Mesendoderm (in vitro differentiated cells): ENCODE measurements at regions not wholly inside any gene's neighbourhood (a gene's known extent, or its start where the extent isn't known, plus 50 kb on each side); places are given as distances from the start of the nearest gene placed in this dataset.

Experiments
- DNase-seq: peaks from one replicate; pipeline ENCODE4 v3.0.0; 2013
- H2AK5ac ChIP-seq: 2 replicates; pipeline ENCODE4 v1.6.1; 2013; ENCODE audit warnings: low read length, inconsistent platforms
- H2BK120ac ChIP-seq: 2 replicates; pipeline ENCODE4 v1.6.1; 2013; ENCODE audit warnings: low read depth, mild to moderate bottlenecking, low read length, moderate library complexity, mixed read lengths
- H2BK15ac ChIP-seq: replicated peaks from 2 replicates; pipeline ENCODE4 v1.6.1; 2013; ENCODE audit warnings: low read depth, mild to moderate bottlenecking, moderate library complexity
- H2BK5ac ChIP-seq: 2 replicates; pipeline ENCODE4 v1.6.1; 2013; ENCODE audit warnings: low read length, inconsistent platforms
- H3K18ac ChIP-seq: 2 replicates; pipeline ENCODE4 v1.6.1; 2013; ENCODE audit warnings: mild to moderate bottlenecking, low read length, mixed read lengths
- H3K23ac ChIP-seq: one replicate; pipeline ENCODE4 v1.6.1; 2013; ENCODE audit warnings: low read length
- H3K27ac ChIP-seq: 2 replicates; pipeline ENCODE4 v1.5.1; 2013; ENCODE audit warnings: low read depth, mild to moderate bottlenecking, inconsistent platforms, low read length, moderate library complexity
- H3K27me3 ChIP-seq: 2 replicates; pipeline ENCODE4 v1.6.1; 2013; ENCODE audit warnings: low read length, control low read depth, mild to moderate bottlenecking, inconsistent platforms; ENCODE audit not compliant: insufficient read depth, poor library complexity
- H3K36me3 ChIP-seq: 2 replicates; pipeline ENCODE4 v1.6.1; 2013; ENCODE audit warnings: low read length, inconsistent platforms; ENCODE audit not compliant: control insufficient read depth, insufficient read depth
- H3K4ac ChIP-seq: one replicate; pipeline ENCODE4 v1.6.1; 2013; ENCODE audit warnings: low read depth, mild to moderate bottlenecking, low read length, moderate library complexity
- H3K4me1 ChIP-seq: 2 replicates; pipeline ENCODE4 v1.6.1; 2013; ENCODE audit warnings: low read depth, low read length, inconsistent platforms; ENCODE audit not compliant: control insufficient read depth
- H3K4me2 ChIP-seq: 2 replicates; pipeline ENCODE4 v1.6.1; 2013; ENCODE audit warnings: low read length
- H3K4me3 ChIP-seq: 2 replicates; pipeline ENCODE4 v1.5.1; 2013; ENCODE audit warnings: mild to moderate bottlenecking, low read length
- H3K56ac ChIP-seq: one replicate; pipeline ENCODE4 v1.6.1; 2013; ENCODE audit warnings: low read length
- H3K79me1 ChIP-seq: 2 replicates; pipeline ENCODE4 v1.6.1; 2013; ENCODE audit warnings: low read length, inconsistent platforms
- H3K79me2 ChIP-seq: 2 replicates; pipeline ENCODE4 v1.6.1; 2013; ENCODE audit warnings: mild to moderate bottlenecking, low read length; ENCODE audit not compliant: control insufficient read depth, insufficient read depth
- H3K9ac ChIP-seq: 2 replicates; pipeline ENCODE4 v1.6.1; 2013; ENCODE audit warnings: low read length, inconsistent platforms
- H4K5ac ChIP-seq: one replicate; pipeline ENCODE4 v1.6.1; 2013; ENCODE audit warnings: low read length
- H4K8ac ChIP-seq: one replicate; pipeline ENCODE4 v1.6.1; 2013; ENCODE audit warnings: low read depth, mild to moderate bottlenecking, control low read depth, low read length, moderate library complexity
- WGBS: extraction: QIAGEN DNeasy Blood & Tissue Kit; methylation state at CpG from one replicate; pipeline ENCODE4 v1.1.7; 2013; ENCODE audit warnings: low lambda C conversion rate, missing lambda C conversion rate; ENCODE audit not compliant: insufficient coverage; ENCODE audit errors: extremely low coverage; 5-methylcytosine and 5-hydroxymethylcytosine counted together

- H3K79me2 ChIP-seq: no peaks in the 10 kb centered on the region
- no peak overlapping the region for H2BK5ac ChIP-seq
- no peaks in the 10 kb centered on the region for H3K27me3 ChIP-seq
- no peak overlapping the region for H4K8ac ChIP-seq
- H3K23ac ChIP-seq: no peak overlapping the region
- no peak overlapping the region for H2BK15ac ChIP-seq
- H3K4ac ChIP-seq: no peak overlapping the region
- no peak overlapping the region for H2AK5ac ChIP-seq
- no peak overlapping the region for H3K56ac ChIP-seq
- no peaks in the 10 kb centered on the region for H3K4me1 ChIP-seq
- H4K5ac ChIP-seq: no peak overlapping the region
- no peak overlapping the region for H3K4me3 ChIP-seq
- H3K9ac ChIP-seq: no peak overlapping the region
- no peaks in the 10 kb centered on the region for H3K79me1 ChIP-seq
- no peak for DNase-seq
- 100% methylated on average over 6 of the region's 21 CpGs for WGBS
- H3K36me3 ChIP-seq: no peaks in the 10 kb centered on the region
- H2BK120ac ChIP-seq: no peak overlapping the region
- no peak overlapping the region for H3K18ac ChIP-seq
- no peak overlapping the region for H3K4me2 ChIP-seq
- no peak overlapping the region for H3K27ac ChIP-seq
Measured at GRCh38 chr10:129042776-129043595, 424.1 kb upstream of the MGMT start.

- Histone ChIP-seq H2BK5ac (no peak overlapping the region), H3K18ac (no peak overlapping the region), H2BK15ac (no peak overlapping the region), H3K9ac (no peak overlapping the region), H3K4me1 (no peaks in the 10 kb centered on the region), H4K8ac (no peak overlapping the region), H3K4ac (no peak overlapping the region), H2BK120ac (no peak overlapping the region), H3K36me3 (no peaks in the 10 kb centered on the region), H2AK5ac (no peak overlapping the region), H3K27me3 (no peaks in the 10 kb centered on the region), H3K23ac (no peak overlapping the region), H3K27ac (no peak overlapping the region), H4K5ac (no peak overlapping the region), H3K79me1 (no peaks in the 10 kb centered on the region), H3K56ac (no peak overlapping the region), H3K79me2 (no peaks in the 10 kb centered on the region), H3K4me2 (no peak overlapping the region), H3K4me3 (no peak overlapping the region)
- DNase-seq: no peak
- no CpG with 5 or more reads among the region's 3 CpGs for WGBS
Measured at GRCh38 chr10:129043691-129044090, 423.4 kb upstream of the MGMT start.

DNA sequence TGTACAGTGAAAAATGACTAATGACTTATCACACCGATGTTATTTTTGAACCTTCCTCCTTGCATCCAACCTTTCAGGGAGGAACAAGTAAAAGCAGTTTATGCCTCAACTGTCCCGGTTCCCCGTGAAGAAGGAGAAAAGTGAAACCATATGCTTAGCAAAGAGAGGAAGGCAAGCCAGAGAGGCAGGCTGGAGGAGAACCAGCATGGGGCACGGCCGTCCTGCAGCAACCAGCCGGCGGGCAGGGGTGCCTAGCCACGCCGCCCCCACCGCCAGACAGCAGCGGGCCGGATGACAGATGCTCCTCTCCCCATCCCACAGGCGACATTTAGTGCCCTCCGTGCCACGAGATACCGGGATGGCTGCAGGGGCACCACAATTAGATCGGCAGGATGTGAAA lies 421.4 kb upstream of the MGMT start:
- no peaks in the 10 kb centered on the region for H3K4me1 ChIP-seq
- H2AK5ac ChIP-seq: no peak overlapping the region
- no peaks in the 10 kb centered on the region for H3K36me3 ChIP-seq
- no peak overlapping the region for H4K8ac ChIP-seq
- no peak overlapping the region for H3K18ac ChIP-seq
- no peak overlapping the region for H4K5ac ChIP-seq
- no peak overlapping the region for H3K9ac ChIP-seq
- H3K79me1 ChIP-seq: no peaks in the 10 kb centered on the region
- no peak overlapping the region for H3K4me2 ChIP-seq
- H2BK120ac ChIP-seq: no peak overlapping the region
- H3K4ac ChIP-seq: no peak overlapping the region
- DNase-seq: no peak
- no peak overlapping the region for H3K56ac ChIP-seq
- H3K79me2 ChIP-seq: no peaks in the 10 kb centered on the region
- H2BK5ac ChIP-seq: no peak overlapping the region
- H3K27me3 ChIP-seq: no peaks in the 10 kb centered on the region
- no peak overlapping the region for H3K4me3 ChIP-seq
- no peak overlapping the region for H3K23ac ChIP-seq
- no peak overlapping the region for H2BK15ac ChIP-seq
- no peak overlapping the region for H3K27ac ChIP-seq
- WGBS: no CpG with 5 or more reads among the region's 17 CpGs

DNA sequence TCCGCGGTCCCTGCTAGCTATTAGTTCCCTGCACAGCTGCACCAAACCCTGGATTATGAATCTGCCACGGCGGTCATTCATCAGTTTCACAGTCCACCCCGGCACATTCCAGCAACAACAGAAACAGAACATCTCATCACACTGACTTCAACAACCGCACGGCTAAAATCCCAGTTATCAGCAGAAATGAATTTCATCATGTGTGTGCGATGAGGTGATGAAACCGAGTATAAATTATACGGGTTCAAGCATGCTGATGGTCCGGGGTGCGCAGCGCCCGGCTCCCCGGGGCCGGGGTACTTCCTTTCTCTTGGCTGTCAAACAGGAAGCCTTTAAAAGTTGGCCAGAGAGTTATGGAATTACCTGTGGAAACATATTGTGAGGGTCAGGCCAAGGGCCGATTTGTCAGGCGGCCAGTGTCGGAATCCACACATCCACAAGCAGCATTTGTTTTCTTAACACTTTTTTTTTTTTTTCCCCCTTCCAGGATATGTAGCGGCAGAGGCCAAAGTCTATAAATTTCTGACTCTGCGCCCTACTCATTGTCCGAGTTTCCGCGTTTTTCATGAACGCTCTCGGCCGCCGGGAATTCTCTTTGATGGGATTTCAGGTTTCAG lies 420.9 kb upstream of the MGMT start:
- Histone ChIP-seq H3K56ac (no peak overlapping the region), H3K4me3 (no peak overlapping the region)

GRCh38 chr10:129046962-129047361 lies 420.1 kb upstream of the MGMT start:
- no CpG with 5 or more reads among the region's 5 CpGs for WGBS

More for the DNA sequence above, 420.9 kb upstream of the MGMT start:
- Histone ChIP-seq H3K27me3 (no peaks in the 10 kb centered on the region), H2BK5ac (no peak overlapping the region), H3K4ac (no peak overlapping the region), H3K18ac (no peak overlapping the region), H3K79me2 (no peaks in the 10 kb centered on the region), H3K23ac (no peak overlapping the region), H3K4me1 (no peaks in the 10 kb centered on the region), H3K79me1 (no peaks in the 10 kb centered on the region), H2AK5ac (no peak overlapping the region), H3K4me2 (no peak overlapping the region), H3K9ac (no peak overlapping the region), H3K27ac (no peak overlapping the region), H3K36me3 (no peaks in the 10 kb centered on the region), H2BK120ac (no peak overlapping the region), H2BK15ac (no peak overlapping the region), H4K5ac (no peak overlapping the region), H4K8ac (no peak overlapping the region)
- no peak for DNase-seq
- WGBS: no CpG with 5 or more reads among the region's 28 CpGs

More at GRCh38 chr10:129046962-129047361, 420.1 kb upstream of the MGMT start:
- H3K27me3 ChIP-seq: no peaks in the 10 kb centered on the region
- H3K56ac ChIP-seq: no peak overlapping the region
- H3K27ac ChIP-seq: no peak overlapping the region
- H3K4ac ChIP-seq: no peak overlapping the region
- H2BK120ac ChIP-seq: no peak overlapping the region
- H2AK5ac ChIP-seq: no peak overlapping the region
- H2BK15ac ChIP-seq: no peak overlapping the region
- no peaks in the 10 kb centered on the region for H3K79me1 ChIP-seq
- H3K18ac ChIP-seq: no peak overlapping the region
- H3K4me1 ChIP-seq: no peaks in the 10 kb centered on the region
- H2BK5ac ChIP-seq: no peak overlapping the region
- H3K4me2 ChIP-seq: no peak overlapping the region
- no peaks in the 10 kb centered on the region for H3K36me3 ChIP-seq
- no peak overlapping the region for H3K9ac ChIP-seq
- DNase-seq: no peak
- H3K23ac ChIP-seq: no peak overlapping the region
- H3K79me2 ChIP-seq: no peaks in the 10 kb centered on the region
- no peak overlapping the region for H3K4me3 ChIP-seq
- H4K5ac ChIP-seq: no peak overlapping the region
- no peak overlapping the region for H4K8ac ChIP-seq
